GM18868 (cell line): ENCODE measurements at regions not wholly inside any gene's neighbourhood (a gene's known extent, or its start where the extent isn't known, plus 50 kb on each side); places are given as distances from the start of the nearest gene placed in this dataset.

Experiments used
- ATAC-seq: cut with Tn5 transposase; IDR thresholded peaks from one replicate; pipeline ENCODE4 v1.9.1; 2021; ENCODE audit warnings: mild to moderate bottlenecking, moderate library complexity; ENCODE audit not compliant: unreplicated experiment

GRCh38 chr20:4601630-4602296, 84.5 kb upstream of the PRNP start:
- ATAC-seq, result no peak

DNA sequence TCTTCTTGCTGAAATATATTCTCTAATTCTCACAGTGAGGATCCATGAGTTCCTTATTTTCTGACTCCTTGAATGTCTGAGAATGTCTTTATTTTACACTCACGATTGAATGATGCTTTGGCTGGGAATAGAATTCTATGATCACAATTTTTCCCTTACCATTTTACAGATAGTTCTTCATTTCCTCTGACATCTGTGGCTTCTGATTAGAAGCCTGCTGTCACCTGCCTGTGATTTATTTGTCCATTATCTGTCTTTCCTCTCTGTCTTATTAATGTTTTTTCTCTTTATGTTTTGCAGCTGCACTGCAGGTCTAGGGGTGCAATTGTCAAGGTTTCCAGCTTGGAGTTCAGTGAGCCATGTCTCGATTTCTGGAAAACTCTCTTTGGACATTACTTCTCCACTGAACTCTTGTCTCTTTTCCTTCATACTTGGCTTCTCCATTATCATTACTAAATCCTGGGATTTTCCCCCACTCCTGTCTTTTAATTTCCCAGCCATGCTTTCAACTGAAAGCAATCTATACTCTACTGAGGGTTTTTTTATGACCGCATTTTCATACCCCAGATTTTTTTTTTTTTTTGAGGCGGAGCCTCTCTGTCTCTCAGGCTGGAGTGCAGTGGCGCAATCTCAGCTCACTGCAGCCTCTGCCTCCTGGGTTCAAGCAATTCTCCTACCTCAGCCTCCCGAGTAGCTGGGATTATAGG, 85.8 kb upstream of the PRNP start:
- ATAC-seq, result no peak

DNA sequence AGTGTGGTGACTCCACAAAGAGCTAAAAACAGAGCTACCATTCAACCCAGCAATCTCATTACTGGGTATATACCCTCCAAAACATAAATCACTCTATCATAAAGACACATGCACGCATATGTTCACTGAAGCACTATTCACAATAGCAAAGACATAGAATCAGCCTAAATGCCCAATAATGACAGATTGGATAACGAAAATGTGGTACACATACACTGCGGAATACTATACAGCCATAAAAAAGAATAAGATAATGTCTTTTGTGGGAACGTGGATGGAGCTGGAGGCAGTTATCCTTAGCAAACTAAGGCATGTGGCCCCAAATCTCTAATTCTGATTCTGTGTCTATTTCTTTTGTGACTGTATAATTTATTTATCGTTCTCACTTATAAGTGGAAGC, 89.0 kb upstream of the PRNP start:
- ATAC-seq, result no peak

DNA sequence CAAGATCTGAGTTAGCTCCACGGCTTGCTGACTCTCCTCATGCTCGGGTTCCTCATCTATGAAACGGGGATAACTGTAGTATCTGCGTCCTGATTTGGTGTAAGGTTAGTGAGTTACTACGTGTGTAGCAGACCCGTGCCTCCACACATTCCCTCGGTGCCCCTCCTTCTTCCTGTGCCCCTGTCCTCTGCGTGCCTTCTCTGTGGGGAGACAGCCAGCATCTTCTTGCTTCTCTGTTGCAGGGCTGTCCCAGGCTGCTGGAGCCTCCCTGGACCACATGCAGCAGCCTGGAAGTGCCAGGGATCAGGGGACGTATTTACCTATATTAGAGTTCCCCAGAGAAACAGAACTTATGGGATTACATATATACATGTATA, 93.1 kb upstream of the PRNP start:
- no peak for ATAC-seq

GRCh38 chr20:4592316-4593148, 93.7 kb upstream of the PRNP start:
- ATAC-seq, result no peak

DNA sequence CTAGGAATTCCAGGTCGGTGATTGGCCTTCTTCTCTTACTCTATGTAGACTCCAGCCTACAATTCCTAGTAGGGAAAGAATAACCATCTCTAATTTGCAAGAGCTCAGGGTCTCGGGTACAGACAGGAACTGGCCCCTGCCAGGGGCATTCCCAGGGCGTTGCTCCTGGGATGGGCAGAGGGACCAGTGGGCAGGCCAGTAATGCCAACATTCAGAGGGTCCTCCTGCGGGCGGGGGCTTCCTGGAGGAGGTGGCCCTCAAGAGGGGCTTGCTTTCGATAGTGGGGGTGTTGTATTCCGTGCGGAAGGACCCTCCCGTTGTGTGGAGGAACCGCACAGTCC, 94.3 kb upstream of the PRNP start:
- ATAC-seq, result no peak

- no peak for ATAC-seq
Observed at GRCh38 chr20:4585758-4586157, 100.5 kb upstream of the PRNP start.

GRCh38 chr20:4585104-4585753, 101.0 kb upstream of the PRNP start:
- no peak for ATAC-seq

DNA sequence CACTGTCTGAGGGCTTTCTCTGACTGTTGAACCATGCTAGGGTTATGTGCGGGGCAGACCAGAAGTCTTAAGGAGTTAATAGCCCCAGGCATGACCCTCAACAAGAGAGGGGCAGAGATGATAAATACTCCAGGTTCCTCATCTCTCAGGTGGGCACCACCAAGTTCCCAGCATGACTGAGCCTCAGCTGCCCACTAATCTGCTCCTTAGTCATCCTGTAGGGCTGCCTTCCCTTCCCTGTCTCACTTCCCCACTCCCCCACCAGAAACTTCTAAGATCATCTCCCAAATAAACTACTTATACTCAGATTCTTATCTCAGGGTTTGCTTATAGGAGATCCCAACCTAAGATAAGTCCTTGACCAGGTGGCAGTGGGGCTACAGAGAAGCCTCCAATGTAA, 101.7 kb upstream of the PRNP start:
- ATAC-seq, result no peak

DNA sequence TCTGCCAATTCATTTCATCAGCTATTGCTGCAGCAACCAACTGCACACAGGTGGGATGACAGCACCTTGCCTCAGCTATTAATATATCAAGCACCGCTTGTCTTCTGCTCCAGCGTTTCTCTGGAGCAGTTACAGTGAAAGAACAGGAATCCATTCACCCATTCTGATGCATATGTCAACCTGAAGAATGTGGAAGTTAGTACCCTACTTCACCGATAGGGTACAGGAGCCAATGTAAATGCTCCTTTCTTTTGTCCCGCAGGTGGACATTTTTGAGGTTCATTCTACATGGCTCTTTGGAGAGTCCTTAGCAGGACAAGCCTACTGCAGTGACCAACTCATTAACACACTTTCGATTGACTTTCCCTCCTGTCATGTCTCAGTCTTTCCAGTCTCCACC, 104.4 kb upstream of the PRNP start:
- ATAC-seq, result no peak

- ATAC-seq, result no peak
Observed at GRCh38 chr20:4578375-4578774, 107.9 kb upstream of the PRNP start.

- no peak for ATAC-seq
Observed at GRCh38 chr20:4574356-4574690, 111.9 kb upstream of the PRNP start.

GRCh38 chr20:4573564-4574355, 112.5 kb upstream of the PRNP start:
- peak; percentile 55 for ATAC-seq

GRCh38 chr20:4571759-4572531, 114.3 kb upstream of the PRNP start:
- no peak for ATAC-seq

GRCh38 chr20:4569865-4570264, 116.4 kb upstream of the PRNP start:
- no peak for ATAC-seq

DNA sequence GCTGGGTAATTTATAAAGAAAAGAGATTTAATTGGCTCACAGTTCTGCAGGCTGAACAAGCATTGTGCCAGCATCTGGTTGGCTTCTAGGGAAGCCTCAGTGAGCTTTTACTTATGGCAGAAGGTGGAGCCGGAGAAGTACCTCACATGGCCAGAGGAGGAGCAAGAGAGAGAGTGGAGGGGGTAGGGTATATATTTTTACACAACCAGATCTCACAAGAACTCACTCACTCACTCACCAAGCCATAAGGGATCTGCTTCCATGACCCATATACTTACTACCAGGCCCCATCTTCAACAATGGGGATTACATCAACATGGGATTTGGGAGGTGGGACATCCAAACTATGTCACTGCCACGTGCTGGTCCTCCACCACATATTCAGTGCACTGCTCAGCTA, 117.2 kb upstream of the PRNP start:
- no peak for ATAC-seq

- no peak for ATAC-seq
Observed at GRCh38 chr20:4568361-4568959, 117.8 kb upstream of the PRNP start.

DNA sequence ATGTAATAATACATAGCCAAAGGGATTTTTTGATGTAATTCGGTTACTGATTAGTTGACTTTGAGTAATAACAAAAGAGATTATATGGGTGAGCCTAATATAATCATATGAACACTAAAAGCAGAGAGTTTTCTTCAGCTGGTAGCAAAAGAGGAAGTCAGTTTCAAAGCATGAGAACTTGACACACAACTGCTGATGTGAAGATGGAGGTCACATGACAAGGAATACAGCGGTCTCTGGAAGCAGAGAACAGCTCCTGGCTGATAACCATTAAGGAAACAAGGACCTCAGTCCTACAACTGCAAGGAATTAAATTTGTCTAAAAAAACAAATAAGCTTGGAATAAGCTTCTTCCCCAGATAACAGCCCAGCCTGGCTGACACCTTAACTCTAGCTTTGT, 119.1 kb upstream of the PRNP start:
- ATAC-seq, result no peak

GRCh38 chr20:4563534-4563933, 122.7 kb upstream of the PRNP start:
- no peak for ATAC-seq

DNA sequence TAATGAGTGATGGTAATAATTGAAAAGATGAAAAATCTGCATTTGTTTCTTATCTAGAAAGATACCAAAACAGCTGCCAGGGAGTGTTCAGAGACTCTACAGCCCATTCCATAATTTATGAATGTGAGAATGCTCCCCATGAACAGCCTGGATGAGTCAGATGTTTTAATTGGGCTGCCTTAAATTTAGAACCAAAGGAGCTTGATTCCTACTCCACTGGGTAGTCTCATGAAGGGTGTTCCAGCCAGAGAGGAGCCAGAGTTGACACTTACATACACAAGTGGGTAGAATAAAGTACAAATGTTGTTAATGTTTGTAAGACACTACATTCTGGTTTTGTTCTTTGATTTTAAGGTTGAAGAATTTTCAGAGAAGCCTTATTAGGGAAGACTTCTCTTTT, 123.2 kb upstream of the PRNP start:
- no peak for ATAC-seq
